ENCODE measurements at regions not wholly inside any gene's neighbourhood (a gene's known extent, or its start where the extent isn't known, plus 50 kb on each side); places are given as distances from the start of the nearest gene placed in this dataset.
A peak's percentile ranks its signal among the peaks of the same experiment; 100 is the strongest.
"Not testable (repeated sequence)": the region's sequence is repeated elsewhere in the genome, so short reads cannot be mapped to it uniquely, and the experiment has no call there.

- no peak for DNase-seq
- in situ Hi-C loops (cut with HindIII; ENCODE audit: low pct_ligation_motif_present, low pct_unique_long_range_greater_than_20kb, low sequenced_read_pairs) = no loop called here
Observed at GRCh38 chr11:13152264-13152663, 125.3 kb upstream of the BMAL1 start.

GRCh38 chr11:13152736-13153541 is 124.7 kb upstream of the BMAL1 start:
- in situ Hi-C loops (cut with HindIII; ENCODE audit: low pct_ligation_motif_present, low pct_unique_long_range_greater_than_20kb, low sequenced_read_pairs) = no loop called here
- peak; percentile 48 for DNase-seq

GRCh38 chr11:13154374-13154773 is 123.2 kb upstream of the BMAL1 start:
- in situ Hi-C loops (cut with HindIII; ENCODE audit: low pct_ligation_motif_present, low pct_unique_long_range_greater_than_20kb, low sequenced_read_pairs); DNase-seq: not testable (repeated sequence)

GRCh38 chr11:13160346-13160745 is 117.2 kb upstream of the BMAL1 start:
- in situ Hi-C loops (cut with HindIII; ENCODE audit: low pct_ligation_motif_present, low pct_unique_long_range_greater_than_20kb, low sequenced_read_pairs) = no loop called here
- no peak for DNase-seq

- in situ Hi-C loops (cut with HindIII; ENCODE audit: low pct_ligation_motif_present, low pct_unique_long_range_greater_than_20kb, low sequenced_read_pairs) = no loop called here
- DNase-seq = no peak
Observed at GRCh38 chr11:13160806-13161205, 116.8 kb upstream of the BMAL1 start.

GRCh38 chr11:13163158-13163557 is 114.4 kb upstream of the BMAL1 start:
- in situ Hi-C loops (cut with HindIII; ENCODE audit: low pct_ligation_motif_present, low pct_unique_long_range_greater_than_20kb, low sequenced_read_pairs) = no loop called here
- DNase-seq = no peak

GRCh38 chr11:13166036-13166435 is 111.6 kb upstream of the BMAL1 start:
- no peak for DNase-seq
- in situ Hi-C loops (cut with HindIII; ENCODE audit: low pct_ligation_motif_present, low pct_unique_long_range_greater_than_20kb, low sequenced_read_pairs) = no loop called here

- DNase-seq = no peak
- in situ Hi-C loops (cut with HindIII; ENCODE audit: low pct_ligation_motif_present, low pct_unique_long_range_greater_than_20kb, low sequenced_read_pairs) = no loop called here
Observed at GRCh38 chr11:13168271-13168670, 109.3 kb upstream of the BMAL1 start.

- peak; percentile 45 for DNase-seq
- in situ Hi-C loops (cut with HindIII; ENCODE audit: low pct_ligation_motif_present, low pct_unique_long_range_greater_than_20kb, low sequenced_read_pairs) = no loop called here
Observed at GRCh38 chr11:13169709-13170108, 107.9 kb upstream of the BMAL1 start.

GRCh38 chr11:13174090-13174489 is 103.5 kb upstream of the BMAL1 start:
- in situ Hi-C loops (cut with HindIII; ENCODE audit: low pct_ligation_motif_present, low pct_unique_long_range_greater_than_20kb, low sequenced_read_pairs) = no loop called here
- DNase-seq = no peak

- peak; percentile 51 for DNase-seq
- in situ Hi-C loops (cut with HindIII; ENCODE audit: low pct_ligation_motif_present, low pct_unique_long_range_greater_than_20kb, low sequenced_read_pairs) = no loop called here
Observed at GRCh38 chr11:13183094-13183825, 94.3 kb upstream of the BMAL1 start.

GRCh38 chr11:13183826-13184196 is 93.8 kb upstream of the BMAL1 start:
- DNase-seq = no peak
- in situ Hi-C loops (cut with HindIII; ENCODE audit: low pct_ligation_motif_present, low pct_unique_long_range_greater_than_20kb, low sequenced_read_pairs) = no loop called here

GRCh38 chr11:13184295-13184794 is 93.2 kb upstream of the BMAL1 start:
- no peak for DNase-seq
- in situ Hi-C loops (cut with HindIII; ENCODE audit: low pct_ligation_motif_present, low pct_unique_long_range_greater_than_20kb, low sequenced_read_pairs) = no loop called here

GRCh38 chr11:13188179-13188578 is 89.4 kb upstream of the BMAL1 start:
- in situ Hi-C loops (cut with HindIII; ENCODE audit: low pct_ligation_motif_present, low pct_unique_long_range_greater_than_20kb, low sequenced_read_pairs) = no loop called here

GRCh38 chr11:13189561-13190426 is 87.8 kb upstream of the BMAL1 start:
- in situ Hi-C loops (cut with HindIII; ENCODE audit: low pct_ligation_motif_present, low pct_unique_long_range_greater_than_20kb, low sequenced_read_pairs) = no loop called here
- DNase-seq = no peak

More at GRCh38 chr11:13188179-13188578, 89.4 kb upstream of the BMAL1 start:
- DNase-seq = no peak

- DNase-seq = no peak
- in situ Hi-C loops (cut with HindIII; ENCODE audit: low pct_ligation_motif_present, low pct_unique_long_range_greater_than_20kb, low sequenced_read_pairs) = no loop called here
Observed at GRCh38 chr11:13193613-13194012, 84.0 kb upstream of the BMAL1 start.

- DNase-seq; in situ Hi-C loops (cut with HindIII; ENCODE audit: low pct_ligation_motif_present, low pct_unique_long_range_greater_than_20kb, low sequenced_read_pairs): not testable (repeated sequence)
Observed at GRCh38 chr11:13197374-13197773, 80.2 kb upstream of the BMAL1 start.

- in situ Hi-C loops (cut with HindIII; ENCODE audit: low pct_ligation_motif_present, low pct_unique_long_range_greater_than_20kb, low sequenced_read_pairs) = loop anchor here (25.0 kb wide), 1 partner anchor 132 kb away; no protein-coding TSS in a partner anchor
- no peak for DNase-seq
Observed at GRCh38 chr11:13205486-13205885, 72.1 kb upstream of the BMAL1 start.

Data from ACHN (cell line).